Nephron progenitor cell (in vitro differentiated cells): ENCODE measurements at regions not wholly inside any gene's neighbourhood (a gene's known extent, or its start where the extent isn't known, plus 50 kb on each side); places are given as distances from the start of the nearest gene placed in this dataset.

Experiments
- DNase-seq: peaks from one replicate; pipeline ENCODE4 v3.0.0; 2021
- H3K27ac Mint-ChIP-seq: 2 replicates; pipeline ENCODE4 v1.8.0; 2021; ENCODE audit warnings: mild to moderate bottlenecking, moderate library complexity, mixed read lengths
- H3K27me3 Mint-ChIP-seq: 2 replicates; pipeline ENCODE4 v1.8.0; 2021; ENCODE audit warnings: mild to moderate bottlenecking, low read depth, mixed read lengths; ENCODE audit not compliant: poor library complexity
- H3K36me3 Mint-ChIP-seq: 2 replicates; pipeline ENCODE4 v1.8.0; 2021; ENCODE audit warnings: low read depth, mixed read lengths
- H3K4me1 Mint-ChIP-seq: 2 replicates; pipeline ENCODE4 v1.8.0; 2021; ENCODE audit warnings: mixed read lengths
- H3K4me3 Mint-ChIP-seq: 2 replicates; pipeline ENCODE4 v1.8.0; 2021; ENCODE audit warnings: mild to moderate bottlenecking, moderate library complexity, mixed read lengths
- H3K9me3 Mint-ChIP-seq: 2 replicates; pipeline ENCODE4 v1.8.0; 2021; ENCODE audit warnings: mild to moderate bottlenecking, moderate library complexity, mixed read lengths
- TF ChIP-seq, protein P1 (sequence below): fragments of 200-600 bp; sonication (generic); IDR thresholded peaks from 2 replicates; pipeline ENCODE4 v1.5.0; 2021; ENCODE audit warnings: antibody characterized with exemption

DNA sequence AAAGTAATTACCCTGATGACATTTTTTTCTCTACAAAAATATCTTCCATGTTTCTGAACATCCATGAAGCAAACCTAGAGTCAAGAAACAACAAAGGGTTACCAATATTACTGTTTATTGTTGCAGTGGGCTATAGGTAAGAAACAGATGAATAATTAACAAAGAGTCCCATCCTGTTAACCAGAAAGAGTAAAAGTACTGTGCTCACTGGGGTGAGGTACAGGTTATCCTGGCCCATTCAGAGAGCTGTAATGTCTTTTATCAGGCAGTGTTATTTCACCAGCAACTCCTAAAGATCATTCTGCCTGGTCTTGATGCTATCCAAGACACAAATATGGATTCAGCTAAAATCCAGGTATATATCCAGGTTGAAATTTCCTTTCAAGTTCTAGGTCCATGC, 754.9 kb downstream of the SATB2 start:
- TF ChIP-seq, protein P1, sequence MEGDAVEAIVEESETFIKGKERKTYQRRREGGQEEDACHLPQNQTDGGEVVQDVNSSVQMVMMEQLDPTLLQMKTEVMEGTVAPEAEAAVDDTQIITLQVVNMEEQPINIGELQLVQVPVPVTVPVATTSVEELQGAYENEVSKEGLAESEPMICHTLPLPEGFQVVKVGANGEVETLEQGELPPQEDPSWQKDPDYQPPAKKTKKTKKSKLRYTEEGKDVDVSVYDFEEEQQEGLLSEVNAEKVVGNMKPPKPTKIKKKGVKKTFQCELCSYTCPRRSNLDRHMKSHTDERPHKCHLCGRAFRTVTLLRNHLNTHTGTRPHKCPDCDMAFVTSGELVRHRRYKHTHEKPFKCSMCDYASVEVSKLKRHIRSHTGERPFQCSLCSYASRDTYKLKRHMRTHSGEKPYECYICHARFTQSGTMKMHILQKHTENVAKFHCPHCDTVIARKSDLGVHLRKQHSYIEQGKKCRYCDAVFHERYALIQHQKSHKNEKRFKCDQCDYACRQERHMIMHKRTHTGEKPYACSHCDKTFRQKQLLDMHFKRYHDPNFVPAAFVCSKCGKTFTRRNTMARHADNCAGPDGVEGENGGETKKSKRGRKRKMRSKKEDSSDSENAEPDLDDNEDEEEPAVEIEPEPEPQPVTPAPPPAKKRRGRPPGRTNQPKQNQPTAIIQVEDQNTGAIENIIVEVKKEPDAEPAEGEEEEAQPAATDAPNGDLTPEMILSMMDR = no peak
- no peak for DNase-seq
- no peak overlapping the region for H3K4me3 Mint-ChIP-seq
- H3K27ac Mint-ChIP-seq = no peak overlapping the region
- H3K4me1 Mint-ChIP-seq = peaks cover 5% of the 10 kb centered on the region
- no peaks in the 10 kb centered on the region for H3K36me3 Mint-ChIP-seq
- no peaks in the 10 kb centered on the region for H3K27me3 Mint-ChIP-seq
- H3K9me3 Mint-ChIP-seq = no peaks in the 10 kb centered on the region

GRCh38 chr2:198701481-198701880, 756.3 kb downstream of the SATB2 start:
- TF ChIP-seq, protein P1 = no peak
- no peak overlapping the region for H3K4me3 Mint-ChIP-seq
- H3K36me3 Mint-ChIP-seq = no peaks in the 10 kb centered on the region
- H3K4me1 Mint-ChIP-seq = peaks cover 5% of the 10 kb centered on the region
- no peaks in the 10 kb centered on the region for H3K9me3 Mint-ChIP-seq
- no peak for DNase-seq
- no peaks in the 10 kb centered on the region for H3K27me3 Mint-ChIP-seq
- H3K27ac Mint-ChIP-seq = no peak overlapping the region

DNA sequence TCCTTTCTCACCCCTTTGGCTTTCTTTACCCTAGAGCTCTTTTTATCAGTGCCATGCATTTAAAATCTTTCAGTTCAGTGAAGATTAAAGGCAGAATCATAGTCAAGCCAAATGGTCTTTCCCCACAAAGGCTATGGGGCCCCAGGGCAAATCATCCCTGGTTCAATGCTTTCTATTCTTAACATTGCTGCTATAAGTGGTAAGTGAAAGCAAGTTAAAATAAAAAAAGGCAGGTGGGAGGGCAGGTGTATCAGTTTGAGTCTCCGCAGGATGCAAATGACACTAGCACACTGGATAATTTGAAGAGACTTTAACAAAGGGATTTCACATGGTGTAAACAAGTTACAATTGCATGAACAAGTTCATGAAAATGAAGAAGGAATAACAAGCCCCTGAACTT, 757.4 kb downstream of the SATB2 start:
- H3K4me1 Mint-ChIP-seq = peaks cover 5% of the 10 kb centered on the region
- no peaks in the 10 kb centered on the region for H3K36me3 Mint-ChIP-seq
- H3K4me3 Mint-ChIP-seq = no peak overlapping the region
- H3K9me3 Mint-ChIP-seq = no peaks in the 10 kb centered on the region
- H3K27me3 Mint-ChIP-seq = no peaks in the 10 kb centered on the region
- DNase-seq = no peak
- TF ChIP-seq, protein P1 = no peak
- no peak overlapping the region for H3K27ac Mint-ChIP-seq

DNA sequence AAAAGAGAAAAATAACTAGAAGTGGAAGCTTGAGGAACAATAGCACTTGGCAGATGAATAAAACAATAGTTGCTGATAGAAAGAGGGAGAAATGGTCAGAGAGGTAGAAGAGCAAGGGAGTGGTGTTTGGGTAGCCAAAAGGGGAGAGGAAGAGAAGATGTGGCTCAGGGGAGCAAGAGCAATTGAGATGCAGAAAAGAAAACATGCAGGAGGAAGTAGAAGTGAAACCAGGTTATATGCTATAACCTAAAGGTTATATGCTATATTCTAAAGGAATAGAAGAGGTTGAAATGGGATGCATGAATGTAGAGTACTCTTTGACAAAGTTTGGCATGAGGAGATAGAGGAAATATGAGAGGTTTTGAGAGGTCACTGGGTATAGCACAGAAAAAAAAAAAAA, 759.5 kb downstream of the SATB2 start:
- TF ChIP-seq, protein P1 = no peak
- H3K36me3 Mint-ChIP-seq = no peaks in the 10 kb centered on the region
- DNase-seq = no peak
- no peaks in the 10 kb centered on the region for H3K9me3 Mint-ChIP-seq
- H3K4me3 Mint-ChIP-seq = no peak overlapping the region
- no peaks in the 10 kb centered on the region for H3K27me3 Mint-ChIP-seq
- peaks cover 6% of the 10 kb centered on the region for H3K4me1 Mint-ChIP-seq
- H3K27ac Mint-ChIP-seq = no peak overlapping the region

DNA sequence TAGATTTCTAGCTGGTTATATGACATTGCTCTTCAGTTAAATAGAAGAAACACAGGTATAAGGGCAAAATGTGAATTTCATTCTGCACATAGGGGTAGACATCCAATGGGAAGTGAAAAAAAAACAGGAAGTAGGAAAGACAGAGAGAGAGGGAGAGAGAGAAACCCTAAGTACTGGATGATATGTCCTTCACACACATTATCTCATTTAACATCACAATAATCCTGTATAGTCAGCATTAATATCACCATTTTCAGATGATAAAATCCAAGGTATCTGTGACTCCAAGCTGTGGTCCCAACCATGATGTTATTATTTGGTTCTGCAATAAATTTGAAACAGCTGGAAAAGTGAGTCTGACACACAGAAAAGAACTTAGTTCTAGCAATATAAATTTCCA, 759.9 kb downstream of the SATB2 start:
- TF ChIP-seq, protein P1 = no peak
- Mint-ChIP-seq H3K9me3 (no peaks in the 10 kb centered on the region), H3K27ac (no peak overlapping the region), H3K27me3 (no peaks in the 10 kb centered on the region), H3K4me3 (no peak overlapping the region), H3K36me3 (no peaks in the 10 kb centered on the region), H3K4me1 (peaks cover 11% of the 10 kb centered on the region)
- no peak for DNase-seq

- Mint-ChIP-seq H3K27me3 (no peaks in the 10 kb centered on the region), H3K9me3 (no peaks in the 10 kb centered on the region), H3K27ac (no peak overlapping the region), H3K4me3 (no peak overlapping the region), H3K4me1 (peaks cover 16% of the 10 kb centered on the region), H3K36me3 (no peaks in the 10 kb centered on the region)
- TF ChIP-seq, protein P1 = no peak
- no peak for DNase-seq
Measured at GRCh38 chr2:198697218-198697617, 760.5 kb downstream of the SATB2 start.
